Brain microvascular endothelial cell (primary cell): ENCODE measurements at regions not wholly inside any gene's neighbourhood (a gene's known extent, or its start where the extent isn't known, plus 50 kb on each side); places are given as distances from the start of the nearest gene placed in this dataset.

Experiments used
- DNase-seq: peaks from one replicate; pipeline ENCODE4 v3.0.0-alpha.2; 2020
- H3K27ac ChIP-seq: fragments of 250-450 bp; sonication (Bioruptor Pico); 2 replicates; pipeline ENCODE4 v1.5.1; 2020; ENCODE audit warnings: mild to moderate bottlenecking, moderate library complexity
- H3K27me3 ChIP-seq: fragments of 250-450 bp; sonication (Bioruptor Pico); replicated peaks from 2 replicates; pipeline ENCODE4 v1.5.1; 2020; ENCODE audit warnings: mild to moderate bottlenecking
- H3K36me3 ChIP-seq: fragments of 250-450 bp; sonication (Bioruptor Pico); replicated peaks from 2 replicates; pipeline ENCODE4 v1.5.1; 2020; ENCODE audit warnings: mild to moderate bottlenecking
- H3K4me3 ChIP-seq: 2 replicates; pipeline ENCODE4 v1.5.1; 2011; ENCODE audit warnings: low read depth, mild to moderate bottlenecking, control low read depth, low read length, moderate library complexity
- in situ Hi-C: cut with HindIII; loops from 2 replicates; pipeline ENCODE4 v1.10.0; 2017; ENCODE audit warnings: low sequenced_read_pairs, low pct_ligation_motif_present
- TF ChIP-seq, protein P1 (sequence below): IDR thresholded peaks from 2 replicates; pipeline ENCODE4 v1.5.1; 2011; ENCODE audit warnings: low read depth, mild to moderate bottlenecking, moderate library complexity, low read length, control low read depth, inconsistent platforms; ENCODE audit errors: missing control alignments

DNA sequence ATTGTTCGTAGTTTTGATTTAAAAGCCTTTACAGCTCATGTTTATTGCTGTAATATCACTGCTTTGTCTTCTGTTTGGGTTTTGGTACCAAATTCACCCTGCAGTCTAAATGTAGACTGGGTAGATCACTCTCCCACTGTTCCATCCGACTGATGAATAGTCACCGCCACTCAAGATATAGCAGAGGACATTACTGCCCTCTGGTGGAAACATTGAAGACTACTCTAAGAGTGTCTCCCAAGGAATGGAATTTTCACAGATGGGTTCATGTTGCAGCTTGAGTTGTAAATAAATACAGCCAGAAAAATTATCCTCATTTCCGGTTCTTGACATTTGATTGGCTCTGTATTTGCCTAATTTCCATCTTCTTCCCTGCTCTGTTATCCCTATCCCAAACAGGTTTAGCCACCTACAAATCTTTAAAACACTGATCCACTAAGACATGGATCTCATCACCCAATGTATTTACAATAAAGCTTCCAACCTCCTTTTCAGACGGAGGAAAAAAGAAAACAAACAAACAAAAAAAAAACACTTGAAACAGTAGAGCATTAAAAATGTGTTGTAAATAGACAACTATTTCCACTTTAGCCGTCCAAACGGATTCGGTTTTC lies 198.3 kb upstream of the CPNE8 start:
- no peak overlapping the region for H3K4me3 ChIP-seq
- peak; percentile 24 for DNase-seq
- no peaks in the 10 kb centered on the region for H3K27me3 ChIP-seq
- in situ Hi-C loops, result no loop called here
- no peaks in the 10 kb centered on the region for H3K36me3 ChIP-seq
- TF ChIP-seq, protein P1, sequence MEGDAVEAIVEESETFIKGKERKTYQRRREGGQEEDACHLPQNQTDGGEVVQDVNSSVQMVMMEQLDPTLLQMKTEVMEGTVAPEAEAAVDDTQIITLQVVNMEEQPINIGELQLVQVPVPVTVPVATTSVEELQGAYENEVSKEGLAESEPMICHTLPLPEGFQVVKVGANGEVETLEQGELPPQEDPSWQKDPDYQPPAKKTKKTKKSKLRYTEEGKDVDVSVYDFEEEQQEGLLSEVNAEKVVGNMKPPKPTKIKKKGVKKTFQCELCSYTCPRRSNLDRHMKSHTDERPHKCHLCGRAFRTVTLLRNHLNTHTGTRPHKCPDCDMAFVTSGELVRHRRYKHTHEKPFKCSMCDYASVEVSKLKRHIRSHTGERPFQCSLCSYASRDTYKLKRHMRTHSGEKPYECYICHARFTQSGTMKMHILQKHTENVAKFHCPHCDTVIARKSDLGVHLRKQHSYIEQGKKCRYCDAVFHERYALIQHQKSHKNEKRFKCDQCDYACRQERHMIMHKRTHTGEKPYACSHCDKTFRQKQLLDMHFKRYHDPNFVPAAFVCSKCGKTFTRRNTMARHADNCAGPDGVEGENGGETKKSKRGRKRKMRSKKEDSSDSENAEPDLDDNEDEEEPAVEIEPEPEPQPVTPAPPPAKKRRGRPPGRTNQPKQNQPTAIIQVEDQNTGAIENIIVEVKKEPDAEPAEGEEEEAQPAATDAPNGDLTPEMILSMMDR, result peak; percentile 67
- no peak overlapping the region for H3K27ac ChIP-seq

GRCh38 chr12:39102474-39103209 lies 197.3 kb upstream of the CPNE8 start:
- no peak for DNase-seq
- H3K27ac ChIP-seq, result no peak overlapping the region
- H3K36me3 ChIP-seq, result no peaks in the 10 kb centered on the region
- H3K4me3 ChIP-seq, result no peak overlapping the region
- TF ChIP-seq, protein P1, result no peak
- H3K27me3 ChIP-seq, result no peaks in the 10 kb centered on the region
- in situ Hi-C loops, result no loop called here

- Histone ChIP-seq H3K36me3 (no peaks in the 10 kb centered on the region), H3K27ac (no peak overlapping the region), H3K4me3 (no peak overlapping the region), H3K27me3 (no peaks in the 10 kb centered on the region)
- in situ Hi-C loops, result no loop called here
- TF ChIP-seq, protein P1, result no peak
- DNase-seq, result no peak
Observed at GRCh38 chr12:39095636-39096330, 190.4 kb upstream of the CPNE8 start.

- no peaks in the 10 kb centered on the region for H3K27me3 ChIP-seq
- in situ Hi-C loops, result no loop called here
- H3K36me3 ChIP-seq, result no peaks in the 10 kb centered on the region
- no peak for DNase-seq
- TF ChIP-seq, protein P1, result no peak
- no peak overlapping the region for H3K27ac ChIP-seq
- no peak overlapping the region for H3K4me3 ChIP-seq
Observed at GRCh38 chr12:39081910-39082309, 176.5 kb upstream of the CPNE8 start.

GRCh38 chr12:39077226-39077625 lies 171.8 kb upstream of the CPNE8 start:
- H3K27me3 ChIP-seq, result no peaks in the 10 kb centered on the region
- DNase-seq, result no peak
- no peak overlapping the region for H3K4me3 ChIP-seq
- in situ Hi-C loops, result no loop called here
- TF ChIP-seq, protein P1, result no peak
- H3K36me3 ChIP-seq, result no peaks in the 10 kb centered on the region
- H3K27ac ChIP-seq, result no peak overlapping the region
